Urinary bladder (tissue), 3 donors: ENCODE measurements at regions not wholly inside any gene's neighbourhood (a gene's known extent, or its start where the extent isn't known, plus 50 kb on each side); places are given as distances from the start of the nearest gene placed in this dataset.

Source experiments
- DNase-seq: peaks from one replicate; pipeline ENCODE4 v3.0.0-alpha.2; 2015; ENCODE audit errors: extremely low spot score
- H3K27ac ChIP-seq: one replicate; pipeline ENCODE4 v1.5.1; 2013; ENCODE audit warnings: low read depth, mild to moderate bottlenecking, moderate library complexity
- H3K36me3 ChIP-seq: one replicate; pipeline ENCODE4 v1.6.1; 2013; ENCODE audit warnings: mild to moderate bottlenecking, moderate library complexity; ENCODE audit not compliant: insufficient read depth
- H3K4me1 ChIP-seq: one replicate; pipeline ENCODE4 v1.6.1; 2013; ENCODE audit warnings: mild to moderate bottlenecking, moderate library complexity; ENCODE audit not compliant: insufficient read depth
- H3K4me3 ChIP-seq: one replicate; pipeline ENCODE4 v1.5.1; 2013; ENCODE audit warnings: low read depth, low read length
- WGBS: extraction: QIAGEN DNeasy Blood & Tissue Kit; methylation state at CpG from one replicate; pipeline ENCODE4 v1.1.7; 2013; 5-methylcytosine and 5-hydroxymethylcytosine counted together
- donor health status: healthy with polysubstance abuse.
- donor health status: healthy.

- H3K36me3 ChIP-seq, result no peaks in the 10 kb centered on the region
- DNase-seq, result no peak
- H3K4me1 ChIP-seq, result peaks cover 1% of the 10 kb centered on the region
- no peak overlapping the region for H3K27ac ChIP-seq
- H3K4me3 ChIP-seq, result no peak overlapping the region
Measured at GRCh38 chr10:28250782-28251181, 52.1 kb downstream of the MPP7 start.

- DNase-seq, result no peak
- WGBS, result 50% methylated on average over 4 of the region's 4 CpGs
- Histone ChIP-seq H3K36me3 (no peaks in the 10 kb centered on the region), H3K4me3 (no peak overlapping the region), H3K27ac (no peak overlapping the region), H3K4me1 (peaks cover 1% of the 10 kb centered on the region)
Measured at GRCh38 chr10:28250358-28250757, 52.5 kb downstream of the MPP7 start.

GRCh38 chr10:28249512-28249911 lies 53.4 kb downstream of the MPP7 start:
- Histone ChIP-seq H3K36me3 (no peaks in the 10 kb centered on the region), H3K27ac (no peak overlapping the region), H3K4me3 (no peak overlapping the region), H3K4me1 (peaks cover 1% of the 10 kb centered on the region)
- 87% methylated on average over 6 of the region's 6 CpGs for WGBS
- no peak for DNase-seq

GRCh38 chr10:28248092-28248491 lies 54.8 kb downstream of the MPP7 start:
- Histone ChIP-seq H3K36me3 (no peaks in the 10 kb centered on the region), H3K27ac (no peak overlapping the region)

GRCh38 chr10:28246023-28246422 lies 56.8 kb downstream of the MPP7 start:
- Histone ChIP-seq H3K4me1 (no peaks in the 10 kb centered on the region), H3K36me3 (no peaks in the 10 kb centered on the region), H3K27ac (no peak overlapping the region), H3K4me3 (no peak overlapping the region)
- no peak for DNase-seq

More at GRCh38 chr10:28248092-28248491, 54.8 kb downstream of the MPP7 start:
- Histone ChIP-seq H3K4me1 (no peaks in the 10 kb centered on the region), H3K4me3 (no peak overlapping the region)
- DNase-seq, result no peak
- WGBS, result 45% methylated on average over 8 of the region's 8 CpGs

- DNase-seq, result no peak
- Histone ChIP-seq H3K4me1 (no peaks in the 10 kb centered on the region), H3K4me3 (no peak overlapping the region), H3K36me3 (no peaks in the 10 kb centered on the region), H3K27ac (no peak overlapping the region)
- 81% methylated on average over 1 of the region's 1 CpG for WGBS
Measured at GRCh38 chr10:28243923-28244322, 58.9 kb downstream of the MPP7 start.

- Histone ChIP-seq H3K4me3 (no peak overlapping the region), H3K4me1 (no peaks in the 10 kb centered on the region), H3K36me3 (no peaks in the 10 kb centered on the region), H3K27ac (no peak overlapping the region)
- 59% methylated on average over 1 of the region's 1 CpG for WGBS
- no peak for DNase-seq
Measured at GRCh38 chr10:28242555-28243204, 60.2 kb downstream of the MPP7 start.

- Histone ChIP-seq H3K27ac (no peak overlapping the region), H3K4me1 (no peaks in the 10 kb centered on the region), H3K4me3 (no peak overlapping the region), H3K36me3 (no peaks in the 10 kb centered on the region)
- 12% methylated on average over 3 of the region's 3 CpGs for WGBS
- peak; percentile 39 for DNase-seq
Measured at GRCh38 chr10:28241741-28242399, 61.0 kb downstream of the MPP7 start.

GRCh38 chr10:28240400-28240799 lies 62.5 kb downstream of the MPP7 start:
- no peak overlapping the region for H3K27ac ChIP-seq
- H3K4me3 ChIP-seq, result no peak overlapping the region
- no peaks in the 10 kb centered on the region for H3K4me1 ChIP-seq
- no peak for DNase-seq
- 91% methylated on average over 2 of the region's 2 CpGs for WGBS
- H3K36me3 ChIP-seq, result no peaks in the 10 kb centered on the region

GRCh38 chr10:28236591-28236990 lies 66.3 kb downstream of the MPP7 start:
- Histone ChIP-seq H3K36me3 (no peaks in the 10 kb centered on the region), H3K27ac (no peak overlapping the region), H3K4me3 (no peak overlapping the region), H3K4me1 (no peaks in the 10 kb centered on the region)
- DNase-seq, result no peak
- 80% methylated on average over 12 of the region's 12 CpGs for WGBS

GRCh38 chr10:28220811-28221210 lies 82.1 kb downstream of the MPP7 start:
- DNase-seq, result no peak
- Histone ChIP-seq H3K4me3 (no peak overlapping the region), H3K4me1 (no peaks in the 10 kb centered on the region), H3K27ac (no peak overlapping the region), H3K36me3 (no peaks in the 10 kb centered on the region)
- WGBS, result 66% methylated on average over 5 of the region's 5 CpGs

GRCh38 chr10:28219251-28219650 lies 83.6 kb downstream of the MPP7 start:
- no peaks in the 10 kb centered on the region for H3K36me3 ChIP-seq
- 60% methylated on average over 3 of the region's 3 CpGs for WGBS
- H3K4me3 ChIP-seq, result no peak overlapping the region
- no peak overlapping the region for H3K27ac ChIP-seq
- H3K4me1 ChIP-seq, result no peaks in the 10 kb centered on the region
- DNase-seq, result no peak

- DNase-seq, result no peak
- H3K36me3 ChIP-seq, result no peaks in the 10 kb centered on the region
- WGBS, result 26% methylated on average over 7 of the region's 7 CpGs
- H3K27ac ChIP-seq, result no peak overlapping the region
- no peaks in the 10 kb centered on the region for H3K4me1 ChIP-seq
- no peak overlapping the region for H3K4me3 ChIP-seq
Measured at GRCh38 chr10:28217848-28218247, 85.0 kb downstream of the MPP7 start.

GRCh38 chr10:28215930-28216329 lies 86.9 kb downstream of the MPP7 start:
- Histone ChIP-seq H3K36me3 (no peaks in the 10 kb centered on the region), H3K27ac (no peak overlapping the region), H3K4me1 (no peaks in the 10 kb centered on the region), H3K4me3 (no peak overlapping the region)
- 61% methylated on average over 3 of the region's 3 CpGs for WGBS
- no peak for DNase-seq
